HG03159 (cell line): ENCODE measurements at regions not wholly inside any gene's neighbourhood (a gene's known extent, or its start where the extent isn't known, plus 50 kb on each side); places are given as distances from the start of the nearest gene placed in this dataset.

Source experiments
- ATAC-seq: cut with Tn5 transposase; IDR thresholded peaks from one replicate; pipeline ENCODE4 v1.9.1; 2021; ENCODE audit warnings: mild to moderate bottlenecking, moderate library complexity; ENCODE audit not compliant: unreplicated experiment

DNA sequence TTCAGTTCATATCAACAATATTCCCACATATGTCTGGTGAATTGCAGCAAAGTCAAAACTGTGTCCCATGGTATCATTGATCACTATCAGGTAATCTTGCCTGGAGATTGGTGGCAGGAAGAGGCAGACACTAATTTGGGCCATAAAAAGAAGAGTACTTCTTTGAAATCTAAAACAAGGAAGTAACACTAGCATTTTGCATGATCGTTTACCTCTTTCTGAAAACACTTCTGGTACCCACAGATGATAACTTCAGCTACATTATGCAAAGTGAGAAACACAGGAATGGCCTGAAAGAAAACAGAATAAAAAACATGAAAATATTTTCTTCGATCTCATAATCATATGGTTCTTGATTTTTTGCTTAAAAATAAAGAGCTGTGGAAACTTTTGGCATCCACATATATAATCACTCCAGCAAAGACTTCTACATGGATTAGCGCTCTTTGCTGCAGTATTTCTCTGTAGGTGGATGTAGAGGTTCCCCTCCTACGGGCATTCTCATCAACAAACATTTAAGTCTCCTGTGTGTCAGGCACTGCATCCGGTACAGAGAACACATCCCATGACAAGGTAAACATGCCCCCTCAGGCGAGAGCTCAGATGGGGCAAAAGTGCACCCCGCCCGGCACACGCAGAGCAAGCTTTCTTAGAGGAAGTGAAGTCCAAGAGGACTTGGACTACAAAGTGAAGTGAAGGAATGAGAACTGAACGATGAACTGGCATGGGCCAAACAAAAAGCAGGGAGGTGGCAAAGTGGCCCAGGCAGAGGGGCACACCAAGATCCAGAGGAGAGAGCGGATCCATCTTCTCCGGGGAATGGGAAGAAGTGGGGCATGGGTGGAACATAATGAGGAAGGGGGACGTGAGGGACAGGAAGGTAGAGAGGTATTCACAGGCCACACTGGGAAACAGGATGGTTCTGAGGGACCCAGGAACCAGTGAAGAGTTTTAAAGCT is 68.0 kb upstream of the RIOK3 start:
- ATAC-seq: peak; percentile 49

DNA sequence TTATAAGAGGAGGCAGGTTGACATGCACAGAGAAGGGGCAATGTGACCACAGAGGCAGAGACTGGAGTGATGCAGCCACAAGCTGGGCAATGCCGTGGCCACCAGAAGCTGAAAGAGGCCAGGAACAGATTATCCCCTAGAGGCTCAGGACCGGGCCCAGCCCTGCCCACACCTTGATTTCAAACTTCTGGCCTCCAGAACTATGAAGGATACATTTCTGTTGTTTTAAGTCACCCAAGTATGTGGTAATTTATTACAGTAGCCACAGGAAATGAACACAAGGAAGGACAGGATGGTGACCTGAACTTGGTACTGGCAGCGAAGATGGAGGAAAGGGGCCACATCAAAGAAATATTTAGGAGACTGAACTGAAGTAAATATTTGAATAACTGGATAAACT is 66.8 kb upstream of the RIOK3 start:
- ATAC-seq: no peak

GRCh38 chr18:23387265-23387664 is 65.8 kb upstream of the RIOK3 start:
- ATAC-seq: no peak

GRCh38 chr18:23388357-23388756 is 64.7 kb upstream of the RIOK3 start:
- ATAC-seq: no peak

DNA sequence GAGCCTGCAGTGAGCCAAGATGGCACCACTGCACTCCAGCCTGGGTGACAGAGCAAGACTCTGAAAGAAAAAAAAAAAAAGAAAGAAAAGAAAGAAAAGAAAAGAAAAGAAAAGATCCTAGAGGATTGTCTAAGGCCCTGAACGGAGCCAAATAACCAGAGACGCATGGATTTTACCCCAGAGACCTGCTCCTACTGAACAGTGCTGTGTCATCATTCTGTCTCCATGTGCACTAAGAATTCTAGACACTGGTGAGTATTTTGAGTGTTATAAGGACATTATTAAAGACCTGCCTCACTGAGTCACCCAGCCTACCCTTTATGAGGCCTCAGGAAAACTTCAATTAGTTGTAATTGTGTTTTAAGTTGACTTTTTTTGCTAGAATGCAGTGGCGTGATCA is 61.9 kb upstream of the RIOK3 start:
- no peak for ATAC-seq

DNA sequence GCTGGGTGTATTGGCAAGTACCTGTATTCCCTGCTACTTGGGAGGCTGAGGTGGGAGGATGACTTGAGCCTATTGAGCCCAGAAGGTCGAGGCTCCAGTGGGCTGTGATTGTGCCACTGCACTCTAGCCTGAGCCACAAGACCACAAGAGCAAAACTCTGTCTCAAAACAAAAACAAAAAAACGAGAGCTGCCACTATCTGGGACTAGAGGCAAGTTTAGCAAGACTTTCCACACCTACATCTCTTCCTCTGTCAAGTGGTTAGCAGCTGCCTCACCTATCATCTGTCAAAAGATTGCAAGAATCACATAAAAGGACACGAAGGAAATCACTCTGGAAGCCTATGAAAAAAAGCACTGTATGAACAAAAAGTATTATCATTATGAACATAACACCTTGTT is 55.2 kb upstream of the RIOK3 start:
- no peak for ATAC-seq

DNA sequence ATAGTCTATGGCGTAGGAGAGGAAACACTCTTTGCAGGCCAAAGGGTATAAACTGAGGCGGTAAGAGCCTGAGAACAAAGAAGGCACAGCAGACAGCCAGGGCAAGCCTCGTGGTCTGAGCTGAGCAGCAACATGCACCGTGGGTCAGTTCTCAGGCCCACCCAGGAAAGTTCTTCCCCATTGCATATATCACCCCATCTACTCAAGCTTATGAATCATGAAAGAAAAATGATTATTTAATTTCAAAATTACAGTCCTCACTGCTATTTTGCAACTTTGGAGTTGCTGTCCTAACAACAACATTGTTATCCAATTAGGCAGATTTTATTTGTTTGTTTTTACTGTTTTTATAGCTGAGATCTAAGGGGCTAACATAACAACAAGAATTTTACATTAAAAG is 54.7 kb upstream of the RIOK3 start:
- ATAC-seq: no peak

GRCh38 chr18:23399067-23399466 is 54.0 kb upstream of the RIOK3 start:
- ATAC-seq: no peak

DNA sequence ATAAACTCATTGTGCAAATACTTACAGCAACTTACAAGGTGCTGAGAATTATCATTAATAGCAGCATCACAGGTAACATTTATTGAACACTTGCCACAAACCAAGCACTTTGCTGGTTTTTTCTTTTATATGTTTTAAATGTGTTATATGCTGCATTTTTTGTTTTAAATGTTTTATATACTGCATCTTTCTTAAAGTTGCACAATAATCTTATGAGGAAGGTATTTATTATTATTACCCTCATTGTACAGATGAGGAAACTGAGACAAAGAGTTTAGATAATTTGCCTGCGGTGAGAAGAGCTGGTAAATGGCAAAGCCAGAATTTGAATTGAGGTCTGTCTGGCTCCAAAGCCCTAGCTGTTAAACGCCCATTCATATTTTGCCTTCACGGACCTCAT is 52.2 kb upstream of the RIOK3 start:
- no peak for ATAC-seq

DNA sequence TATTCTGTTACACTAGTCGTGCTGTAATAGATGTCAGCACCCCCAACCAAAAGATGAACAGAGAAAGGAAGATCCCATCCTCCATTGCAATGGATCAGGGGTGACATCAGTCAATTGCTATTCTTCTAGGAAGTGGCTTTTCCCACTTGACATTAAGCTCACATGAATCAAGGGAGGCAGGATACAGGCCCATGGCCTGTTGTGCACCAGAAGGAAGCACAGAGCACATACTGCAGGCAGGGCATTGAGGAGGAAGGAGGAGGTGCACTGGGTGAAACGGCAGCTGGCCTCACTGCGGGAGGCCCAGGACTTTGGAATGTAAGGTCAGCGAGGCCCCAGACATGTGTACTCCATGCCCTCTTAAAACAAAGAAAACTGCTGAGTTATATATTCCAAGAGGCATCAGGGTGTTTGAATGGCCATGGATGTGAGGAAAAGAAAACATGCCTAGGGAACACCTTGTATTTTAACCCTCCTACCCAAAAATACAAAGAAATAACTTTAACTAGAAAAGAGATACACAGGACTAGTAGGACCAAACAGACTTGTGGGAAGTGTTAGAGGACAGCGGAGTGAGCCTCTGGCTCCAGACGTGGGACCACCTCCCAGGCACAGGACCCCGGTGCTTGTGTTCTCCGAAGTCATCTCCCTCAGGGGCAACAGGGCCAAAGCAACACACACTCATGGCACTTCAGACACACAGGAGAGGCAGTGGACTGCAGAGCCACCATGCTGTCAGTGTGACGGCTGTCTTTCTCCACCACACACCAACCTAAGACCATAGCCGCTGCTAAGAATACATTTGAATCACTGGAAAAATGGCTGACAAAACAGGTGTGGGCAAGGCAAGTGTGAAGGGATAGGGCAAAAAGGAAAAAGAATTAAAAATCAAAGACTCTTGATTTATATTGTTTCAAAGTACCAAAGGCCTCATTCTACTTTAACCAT is 51.4 kb upstream of the RIOK3 start:
- ATAC-seq: no peak
